GM12878 (cell line): ENCODE measurements at regions not wholly inside any gene's neighbourhood (a gene's known extent, or its start where the extent isn't known, plus 50 kb on each side); places are given as distances from the start of the nearest gene placed in this dataset.

Experiments
- ATAC-seq: fragments of 200-7000 bp; cut with Tn5 transposase; 3 replicates; pipeline ENCODE4 v1.9.1; 2020; ENCODE audit warnings: mild to moderate bottlenecking, moderate library complexity
- BruUV-seq: library from RNA; stranded (reverse); fragments of 400-500 nt; replicated peaks from 2 replicates; lab custom pipeline; 2021; lab: Mats Ljungman, UMichigan
- CTCF ChIA-PET: fragments of 300-600 bp; sonication (Branson Sonifier 250); formaldehyde crosslinking; extraction: SDS; loops from one replicate; lab custom pipeline; 2021; ENCODE audit warnings: inconsistent platforms; lab: Yijun Ruan, JAX
- POLR2A ChIA-PET: fragments of 350-600 bp; formaldehyde crosslinking; extraction: SDS; loops from one replicate; lab custom pipeline; 2021; ENCODE audit warnings: inconsistent platforms; lab: Charles Lee
- RAD21 ChIA-PET: fragments of 300-600 bp; sonication (Branson Sonifier 250); formaldehyde crosslinking; loops from one replicate; lab custom pipeline; 2023; ENCODE audit warnings: antibody characterized with exemption; ENCODE audit not compliant: unreplicated experiment; lab: Charles Lee
- SMC1A ChIA-PET: fragments of 300-600 bp; sonication (Branson Sonifier 250); formaldehyde crosslinking; loops from one replicate; lab custom pipeline; 2023; ENCODE audit not compliant: unreplicated experiment, uncharacterized antibody; lab: Charles Lee
- DNase-seq: peaks from one replicate; pipeline ENCODE4 v3.0.0-alpha.2; 2011; ENCODE audit warnings: low read depth, low spot score
- FAIRE-seq: peaks from 3 replicates; lab custom pipeline; 2011; peaks lifted over from hg19 to GRCh38; lab: Jason Lieb, UNC
- H2AFZ ChIP-seq: 2 replicates; pipeline ENCODE4 v1.6.0; 2011; ENCODE audit warnings: low read depth, low read length, control low read depth; ENCODE audit not compliant: control insufficient read depth
- H3K27ac ChIP-seq: 2 replicates; pipeline ENCODE4 v1.5.1; 2011; ENCODE audit warnings: control low read depth; ENCODE audit not compliant: control insufficient read depth, insufficient read depth
- H3K27me3 ChIP-seq, 2 experiments: replicated peaks in 1 of 2; 2 replicates each; pipeline versions ENCODE4 v1.6.0 to v1.6.1; 2011; ENCODE audit warnings: low read length in 1 of 2; ENCODE audit not compliant: control insufficient read depth in 2 of 2, insufficient read depth in 2 of 2
- H3K36me3 ChIP-seq, 2 experiments: 2 replicates each; pipeline ENCODE4 v1.5.1; 2011; ENCODE audit warnings: low read length in 1 of 2; ENCODE audit not compliant: control insufficient read depth in 2 of 2, insufficient read depth in 2 of 2
- H3K4me1 ChIP-seq: 2 replicates; pipeline ENCODE4 v1.6.1; 2011; ENCODE audit warnings: mild to moderate bottlenecking, low read length, moderate library complexity, mixed read lengths; ENCODE audit not compliant: control insufficient read depth, insufficient read depth
- H3K4me2 ChIP-seq: 2 replicates; pipeline ENCODE4 v1.6.0; 2011; ENCODE audit warnings: control low read depth; ENCODE audit not compliant: control insufficient read depth, insufficient read depth
- H3K4me3 ChIP-seq: fragments of 200-600 bp; sonication (generic); 2 replicates; pipeline ENCODE4 v1.5.1; 2016
- H3K79me2 ChIP-seq: 2 replicates; pipeline ENCODE4 v1.6.0; 2011; ENCODE audit warnings: low read length; ENCODE audit not compliant: control insufficient read depth, insufficient read depth
- H3K9ac ChIP-seq: 2 replicates; pipeline ENCODE4 v1.8.0; 2011; ENCODE audit warnings: low read length, control low read depth, mixed read lengths; ENCODE audit not compliant: control insufficient read depth, insufficient read depth
- H3K9me3 ChIP-seq: replicated peaks from 3 replicates; pipeline ENCODE4 v1.5.1; 2011; ENCODE audit warnings: mild to moderate bottlenecking, low read length; ENCODE audit not compliant: control insufficient read depth, insufficient read depth
- H4K20me1 ChIP-seq: 2 replicates; pipeline ENCODE4 v1.6.0; 2011; ENCODE audit not compliant: control insufficient read depth, insufficient read depth
- BHLHE40 ChIP-seq, 2 experiments: fragments of 450-650 bp in 1 of 2; IDR thresholded peaks; 2 replicates each; pipeline ENCODE4 v1.6.1; 2011 to 2017; ENCODE audit warnings: low read depth in 2 of 2, borderline replicate concordance in 1 of 2, improper control_type of control experiment in 1 of 2, low read length in 1 of 2, mild to moderate bottlenecking in 1 of 2
- IKZF1 ChIP-seq: fragments of 450-650 bp; conservative IDR thresholded peaks from 2 replicates; pipeline ENCODE4 v1.6.1; 2017; ENCODE audit warnings: antibody characterized with exemption, mild to moderate bottlenecking
- JUND ChIP-seq: IDR thresholded peaks from 2 replicates; pipeline ENCODE4 v1.6.1; 2012; ENCODE audit warnings: low read depth, mild to moderate bottlenecking, low read length, improper control_type of control experiment, moderate library complexity
- NFYA ChIP-seq: IDR thresholded peaks from 2 replicates; pipeline ENCODE4 v1.6.1; 2011; ENCODE audit warnings: low read depth, mild to moderate bottlenecking, low read length, improper control_type of control experiment, borderline replicate concordance
- NR2C1 ChIP-seq: fragments of 450-650 bp; IDR thresholded peaks from 2 replicates; pipeline ENCODE4 v1.6.1; 2017; ENCODE audit warnings: antibody characterized with exemption, mild to moderate bottlenecking, moderate library complexity
- SMARCA5 ChIP-seq: fragments of 450-650 bp; IDR thresholded peaks from 2 replicates; pipeline ENCODE4 v1.6.1; 2017; ENCODE audit warnings: mild to moderate bottlenecking
- STAT1 ChIP-seq: fragments of 450-650 bp; conservative IDR thresholded peaks from 2 replicates; pipeline ENCODE4 v1.6.1; 2014; ENCODE audit warnings: antibody characterized with exemption, mild to moderate bottlenecking
- TBL1XR1 ChIP-seq: IDR thresholded peaks from 2 replicates; pipeline ENCODE4 v1.6.1; 2012; ENCODE audit warnings: low read depth, low read length, improper control_type of control experiment
- ZNF592 ChIP-seq: fragments of 450-650 bp; IDR thresholded peaks from 2 replicates; pipeline ENCODE4 v1.6.1; 2017; ENCODE audit warnings: mild to moderate bottlenecking, moderate library complexity
- WGBS: methylation state at CpG from one replicate; pipeline ENCODE4 v1.1.6; 2016; ENCODE audit warnings: low lambda C conversion rate; ENCODE audit not compliant: insufficient replicate concordance, insufficient coverage; ENCODE audit errors: missing lambda C conversion rate; 5-methylcytosine and 5-hydroxymethylcytosine counted together
- in situ Hi-C: fragments of 300-500 bp; cut with MboI; formaldehyde crosslinking; loops from 9 replicates; pipeline ENCODE4 v1.14.3; 2018; ENCODE audit warnings: mixed read lengths
- intact Hi-C: fragments of 100-400 bp; cut with micrococcal nuclease; formaldehyde crosslinking; loops from one replicate; pipeline ENCODE4 v1.14.2; 2022; ENCODE audit not compliant: unreplicated experiment

GRCh38 chr6:96687121-96687520, 124.2 kb downstream of the FHL5 start:
- no peaks in the 10 kb centered on the region for H3K4me1 ChIP-seq
- no TSS peak for BruUV-seq
- no peaks in the 10 kb centered on the region for H3K36me3 ChIP-seq
- H3K4me2 ChIP-seq, result no peak overlapping the region
- in situ Hi-C loops, result no loop called here
- H3K9ac ChIP-seq, result no peak overlapping the region
- H3K27ac ChIP-seq, result no peak overlapping the region
- ATAC-seq, result no peak
- TF ChIP-seq STAT1, result no peak
- DNase-seq, result no peak
- H3K27me3 ChIP-seq, result no peaks in the 10 kb centered on the region
- H3K79me2 ChIP-seq, result no peaks in the 10 kb centered on the region
- CTCF ChIA-PET, result no interaction called here
- POLR2A ChIA-PET, result no interaction called here
- H4K20me1 ChIP-seq, result no peaks in the 10 kb centered on the region
- no peak for FAIRE-seq
- 4% methylated on average over 1 of the region's 1 CpG for WGBS
- no peak overlapping the region for H2AFZ ChIP-seq
- RAD21 ChIA-PET, result no interaction called here
- SMC1A ChIA-PET, result no interaction called here
- no peaks in the 10 kb centered on the region; the same call in 2 of the 3 replicates for H3K9me3 ChIP-seq
- intact Hi-C loops, result no loop called here
- H3K4me3 ChIP-seq, result no peak overlapping the region

DNA sequence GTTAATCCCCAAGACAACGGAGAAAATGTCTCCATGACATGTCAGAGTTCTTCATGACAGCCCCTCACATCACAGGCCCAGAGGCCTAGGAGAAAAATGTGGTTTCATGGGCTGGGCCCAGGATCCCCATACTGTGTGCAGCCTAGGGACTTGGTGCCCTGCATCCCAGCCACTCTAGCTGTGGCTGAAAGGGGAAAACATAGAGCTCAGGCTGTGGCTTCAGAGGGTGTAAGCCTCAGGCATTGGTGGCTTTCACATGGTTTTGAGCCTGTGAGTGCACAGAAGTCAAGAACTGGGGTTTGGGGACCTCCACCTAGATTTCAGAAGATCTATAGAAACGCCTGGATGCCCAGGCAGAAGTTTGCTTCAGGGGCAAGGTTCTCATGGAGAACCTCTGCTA, 122.8 kb downstream of the FHL5 start:
- RAD21 ChIA-PET, result no interaction called here
- H3K4me3 ChIP-seq, result no peak overlapping the region
- WGBS, result 13% methylated on average over 2 of the region's 2 CpGs
- no peaks in the 10 kb centered on the region for H3K27me3 ChIP-seq
- no peak for TF ChIP-seq SMARCA5
- no peak for TF ChIP-seq IKZF1
- TF ChIP-seq STAT1, result no peak
- TF ChIP-seq NFYA, result no peak
- no peak for TF ChIP-seq ZNF592
- no peak for TF ChIP-seq JUND
- TF ChIP-seq NR2C1, result no peak
- TF ChIP-seq TBL1XR1, result no peak
- no peak for TF ChIP-seq BHLHE40 (IDR thresholded peaks at IDR 0.05; ENCODE audit: borderline replicate concordance in 1 of 2, low read depth in 2 of 2, low read length in 1 of 2)
- TF ChIP-seq, all 136 proteins: peak for 0
- H3K79me2 ChIP-seq, result no peaks in the 10 kb centered on the region
- CTCF ChIA-PET, result no interaction called here
- POLR2A ChIA-PET, result no interaction called here
- H3K27ac ChIP-seq, result no peak overlapping the region
- H3K36me3 ChIP-seq, result no peaks in the 10 kb centered on the region
- no peak overlapping the region for H2AFZ ChIP-seq
- DNase-seq (no peak), FAIRE-seq (no peak), ATAC-seq (no peak)
- intact Hi-C loops, result no loop called here
- H3K9ac ChIP-seq, result no peak overlapping the region
- no peak overlapping the region for H3K4me2 ChIP-seq
- in situ Hi-C loops, result no loop called here
- no peaks in the 10 kb centered on the region for H3K4me1 ChIP-seq
- no peaks in the 10 kb centered on the region for H4K20me1 ChIP-seq
- no peaks in the 10 kb centered on the region; the same call in 2 of the 3 replicates for H3K9me3 ChIP-seq
- no TSS peak for BruUV-seq
- SMC1A ChIA-PET, result no interaction called here
